ENCODE measurements at regions not wholly inside any gene's neighbourhood (a gene's known extent, or its start where the extent isn't known, plus 50 kb on each side); places are given as distances from the start of the nearest gene placed in this dataset.

DNA sequence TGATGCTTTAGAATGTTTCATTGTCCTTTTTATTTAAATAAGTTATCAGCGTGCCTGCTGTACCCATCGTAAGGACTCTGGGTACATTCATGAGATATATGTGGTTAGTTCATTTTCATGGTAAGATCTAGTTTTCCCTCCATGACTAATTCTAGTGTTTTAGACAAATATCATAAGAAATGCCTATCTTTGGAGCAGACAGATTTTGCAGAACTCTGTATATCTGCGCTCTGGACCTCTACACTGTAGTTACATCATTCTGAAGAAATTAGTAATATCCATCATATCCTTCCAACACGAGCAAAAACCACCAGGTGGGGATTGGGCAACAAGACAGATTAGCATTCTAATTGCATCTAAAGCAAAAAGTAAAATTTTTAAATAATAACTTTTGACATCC is 499.2 kb downstream of the SETD4 start:
- TF ChIP-seq EZH2 (IDR thresholded peaks at IDR 0.05; ENCODE audit: insufficient read depth, poor library complexity, severe bottlenecking): no peak
- no peak for TF ChIP-seq EZH2phosphoT487 (IDR thresholded peaks at IDR 0.05; ENCODE audit: insufficient read depth, low read depth)
